ENCODE measurements at regions not wholly inside any gene's neighbourhood (a gene's known extent, or its start where the extent isn't known, plus 50 kb on each side); places are given as distances from the start of the nearest gene placed in this dataset.

DNA sequence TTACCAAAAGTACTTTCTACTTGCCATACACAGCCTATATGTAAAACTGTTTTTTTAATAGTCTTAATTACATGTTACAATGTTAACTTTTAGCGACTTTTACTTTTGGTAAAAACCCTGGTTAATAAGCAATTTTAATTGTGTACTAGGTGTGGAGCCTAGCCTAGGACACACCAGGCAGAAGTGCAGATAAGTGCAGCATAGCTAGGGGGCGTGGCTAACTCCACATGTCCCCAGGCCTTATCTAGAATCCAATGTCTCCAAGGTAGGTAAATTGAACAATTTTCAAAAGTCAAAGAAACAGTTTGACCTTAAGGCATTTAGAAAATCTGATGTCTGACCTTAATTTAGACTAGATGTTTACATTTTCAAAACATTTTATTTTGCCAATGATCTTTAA lies 858.7 kb downstream of the CCSER2 start:
- no peaks in the 10 kb centered on the region for H3K27me3 ChIP-seq (ENCODE audit: insufficient read depth, low read length)
- Mint-ChIP-seq H3K9me3 (peaks cover 0 to 2% of the 10 kb centered on the region in 2 experiments; a peak in 3 of 5 replicates), H3K4me1 (peaks cover 6 to 8% of the 10 kb centered on the region in 2 experiments), H3K36me3 (ENCODE audit: insufficient read depth in 1 of 3, low read depth in 3 of 3) (no peaks in the 10 kb centered on the region; a peak in 3 of 7 replicates), H3K4me3 (no peak overlapping the region), H3K27me3 (ENCODE audit: low read depth) (no peaks in the 10 kb centered on the region), H3K27ac (no peak overlapping the region)
- TF ChIP-seq, protein P1, sequence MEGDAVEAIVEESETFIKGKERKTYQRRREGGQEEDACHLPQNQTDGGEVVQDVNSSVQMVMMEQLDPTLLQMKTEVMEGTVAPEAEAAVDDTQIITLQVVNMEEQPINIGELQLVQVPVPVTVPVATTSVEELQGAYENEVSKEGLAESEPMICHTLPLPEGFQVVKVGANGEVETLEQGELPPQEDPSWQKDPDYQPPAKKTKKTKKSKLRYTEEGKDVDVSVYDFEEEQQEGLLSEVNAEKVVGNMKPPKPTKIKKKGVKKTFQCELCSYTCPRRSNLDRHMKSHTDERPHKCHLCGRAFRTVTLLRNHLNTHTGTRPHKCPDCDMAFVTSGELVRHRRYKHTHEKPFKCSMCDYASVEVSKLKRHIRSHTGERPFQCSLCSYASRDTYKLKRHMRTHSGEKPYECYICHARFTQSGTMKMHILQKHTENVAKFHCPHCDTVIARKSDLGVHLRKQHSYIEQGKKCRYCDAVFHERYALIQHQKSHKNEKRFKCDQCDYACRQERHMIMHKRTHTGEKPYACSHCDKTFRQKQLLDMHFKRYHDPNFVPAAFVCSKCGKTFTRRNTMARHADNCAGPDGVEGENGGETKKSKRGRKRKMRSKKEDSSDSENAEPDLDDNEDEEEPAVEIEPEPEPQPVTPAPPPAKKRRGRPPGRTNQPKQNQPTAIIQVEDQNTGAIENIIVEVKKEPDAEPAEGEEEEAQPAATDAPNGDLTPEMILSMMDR (conservative IDR thresholded peaks at IDR 0.05) = no peak
- H3K79me2 ChIP-seq (ENCODE audit: insufficient read depth, low read length) = no peaks in the 10 kb centered on the region
- H3K9me3 ChIP-seq (ENCODE audit: control insufficient read depth, low read depth, low read length) = no peaks in the 10 kb centered on the region
- no peak overlapping the region for H2BK12ac ChIP-seq (ENCODE audit: insufficient read length, low read depth, low read length)
- H3K14ac ChIP-seq (ENCODE audit: insufficient read depth, low read length) = no peak overlapping the region
- H2BK20ac ChIP-seq (ENCODE audit: low read depth, low read length, poor library complexity, severe bottlenecking) = no peak overlapping the region
- H3K4me1 ChIP-seq (ENCODE audit: insufficient read depth, low read length) = no peaks in the 10 kb centered on the region
- H3K18ac ChIP-seq (ENCODE audit: insufficient read length, low read depth, low read length) = no peak overlapping the region
- H4K8ac ChIP-seq (replicated peaks; ENCODE audit: insufficient read length, low read depth, low read length) = no peak overlapping the region
- no peak for DNase-seq
- H4K91ac ChIP-seq (ENCODE audit: insufficient read length, low read depth, low read length) = no peak overlapping the region
- H3K79me1 ChIP-seq (ENCODE audit: insufficient read depth, low read depth, low read length, poor library complexity, severe bottlenecking) = no peaks in the 10 kb centered on the region
- H2BK120ac ChIP-seq (ENCODE audit: low read depth, low read length, poor library complexity, severe bottlenecking) = no peak overlapping the region
- no peaks in the 10 kb centered on the region for H4K20me1 ChIP-seq (ENCODE audit: control insufficient read depth, insufficient read depth, insufficient read length)
- H3T11ph ChIP-seq (ENCODE audit: low read length) = no peak overlapping the region
- H3K56ac ChIP-seq (ENCODE audit: insufficient read length, low read depth, low read length) = no peak overlapping the region
- no CpG with 5 or more reads among the region's 2 CpGs for WGBS (ENCODE audit: extremely low coverage, insufficient read length, low lambda C conversion rate)
- H3K4ac ChIP-seq (ENCODE audit: low read depth, low read length) = no peak overlapping the region
- H3K23me2 ChIP-seq (ENCODE audit: insufficient read length, low read depth, low read length, poor library complexity, severe bottlenecking) = no peaks in the 10 kb centered on the region
- no peak overlapping the region for H3K9ac ChIP-seq (ENCODE audit: extremely low read depth, insufficient read length, low read length)
- no peak overlapping the region for H3K4me2 ChIP-seq (ENCODE audit: insufficient read depth, insufficient read length, low read length)
- no peak overlapping the region for H3K27ac ChIP-seq (ENCODE audit: insufficient read length, low read depth, low read length)
- H2AFZ ChIP-seq (ENCODE audit: low read length) = no peak overlapping the region
- no peak overlapping the region for H2BK15ac ChIP-seq (ENCODE audit: low read depth, low read length)
- no peak overlapping the region for H2AK5ac ChIP-seq (ENCODE audit: insufficient read length, low read length)
- no peak overlapping the region for H3K23ac ChIP-seq (ENCODE audit: insufficient read length, low read depth, low read length)
- no peak overlapping the region for H2BK5ac ChIP-seq (ENCODE audit: insufficient read length, low read length)
- no peak overlapping the region for H4K5ac ChIP-seq (ENCODE audit: insufficient read length, low read depth, low read length)

Measured in H9 (cell line).